HUES64 (cell line): ENCODE measurements at regions not wholly inside any gene's neighbourhood (a gene's known extent, or its start where the extent isn't known, plus 50 kb on each side); places are given as distances from the start of the nearest gene placed in this dataset.
"Not testable (repeated sequence)": the region's sequence is repeated elsewhere in the genome, so short reads cannot be mapped to it uniquely, and the experiment has no call there.

Source experiments
- H3K27ac ChIP-seq: 2 replicates; pipeline ENCODE4 v1.7.0; 2013; ENCODE audit warnings: low read depth, low read length, inconsistent platforms
- H3K27me3 ChIP-seq: 2 replicates; pipeline ENCODE4 v1.6.1; 2013; ENCODE audit warnings: mild to moderate bottlenecking, low read length; ENCODE audit not compliant: insufficient read depth
- H3K36me3 ChIP-seq: 2 replicates; pipeline ENCODE4 v1.6.1; 2013; ENCODE audit warnings: mild to moderate bottlenecking, low read length; ENCODE audit not compliant: insufficient read depth
- H3K4me1 ChIP-seq: 2 replicates; pipeline ENCODE4 v1.6.1; 2013; ENCODE audit warnings: mild to moderate bottlenecking, low read length, moderate library complexity; ENCODE audit not compliant: insufficient read depth
- H3K4me3 ChIP-seq: 2 replicates; pipeline ENCODE4 v1.5.1; 2013; ENCODE audit warnings: mild to moderate bottlenecking, low read length, moderate library complexity
- H3K9ac ChIP-seq: 2 replicates; pipeline ENCODE4 v1.6.1; 2013; ENCODE audit warnings: mild to moderate bottlenecking, low read depth, low read length
- H3K9me3 ChIP-seq: 2 replicates; pipeline ENCODE4 v1.6.1; 2013; ENCODE audit warnings: low read depth, low read length; ENCODE audit not compliant: insufficient read depth
- WGBS: fragments of 150-250, 120-280 bp; methylation state at CpG from one replicate; pipeline ENCODE4 v1.1.7; 2013; ENCODE audit warnings: missing lambda C conversion rate; 5-methylcytosine and 5-hydroxymethylcytosine counted together

GRCh38 chr22:27246558-27246957 is 555.0 kb downstream of the MN1 start:
- no peaks in the 10 kb centered on the region for H3K36me3 ChIP-seq
- H3K4me1 ChIP-seq: no peaks in the 10 kb centered on the region
- H3K9ac ChIP-seq: no peak overlapping the region
- H3K4me3 ChIP-seq: no peak overlapping the region
- WGBS: 96% methylated on average over 3 of the region's 3 CpGs
- no peaks in the 10 kb centered on the region for H3K9me3 ChIP-seq
- no peak overlapping the region for H3K27ac ChIP-seq
- H3K27me3 ChIP-seq: no peaks in the 10 kb centered on the region

- no peaks in the 10 kb centered on the region for H3K36me3 ChIP-seq
- no peaks in the 10 kb centered on the region for H3K9me3 ChIP-seq
- no peak overlapping the region for H3K27ac ChIP-seq
- H3K27me3 ChIP-seq: no peaks in the 10 kb centered on the region
- H3K4me3 ChIP-seq: no peak overlapping the region
- H3K4me1 ChIP-seq: no peaks in the 10 kb centered on the region
- 81% methylated on average over 11 of the region's 11 CpGs for WGBS
- H3K9ac ChIP-seq: no peak overlapping the region
These were observed 553.7 kb downstream of the MN1 start for GRCh38 chr22:27247701-27248434.

GRCh38 chr22:27250418-27250817 is 551.1 kb downstream of the MN1 start:
- Histone ChIP-seq H3K27me3 (no peaks in the 10 kb centered on the region), H3K4me3 (no peak overlapping the region), H3K36me3 (no peaks in the 10 kb centered on the region), H3K9ac (no peak overlapping the region), H3K9me3 (no peaks in the 10 kb centered on the region; the same call in 1 of the 2 replicates), H3K27ac (no peak overlapping the region), H3K4me1 (no peaks in the 10 kb centered on the region)
- WGBS: 94% methylated on average over 5 of the region's 5 CpGs

GRCh38 chr22:27250886-27251285 is 550.7 kb downstream of the MN1 start:
- Histone ChIP-seq H3K36me3 (no peaks in the 10 kb centered on the region), H3K4me1 (no peaks in the 10 kb centered on the region), H3K9me3 (peaks cover 4% of the 10 kb centered on the region; the same call in 1 of the 2 replicates), H3K27ac (no peak overlapping the region), H3K4me3 (no peak overlapping the region), H3K27me3 (no peaks in the 10 kb centered on the region), H3K9ac (no peak overlapping the region)
- 88% methylated on average over 5 of the region's 5 CpGs for WGBS

GRCh38 chr22:27251563-27251962 is 550.0 kb downstream of the MN1 start:
- H3K9ac ChIP-seq: no peak overlapping the region
- no peak overlapping the region for H3K4me3 ChIP-seq
- H3K27me3 ChIP-seq: no peaks in the 10 kb centered on the region
- 90% methylated on average over 2 of the region's 2 CpGs for WGBS
- H3K27ac ChIP-seq: no peak overlapping the region
- H3K4me1 ChIP-seq: no peaks in the 10 kb centered on the region
- no peaks in the 10 kb centered on the region for H3K36me3 ChIP-seq
- H3K9me3 ChIP-seq: peaks cover 4% of the 10 kb centered on the region; the same call in 1 of the 2 replicates

GRCh38 chr22:27252282-27253049 is 549.1 kb downstream of the MN1 start:
- H3K9ac ChIP-seq: no peak overlapping the region
- no peak overlapping the region for H3K27ac ChIP-seq
- no peaks in the 10 kb centered on the region for H3K36me3 ChIP-seq
- no peaks in the 10 kb centered on the region for H3K27me3 ChIP-seq
- H3K4me1 ChIP-seq: no peaks in the 10 kb centered on the region
- no peak overlapping the region for H3K4me3 ChIP-seq
- peaks cover 4% of the 10 kb centered on the region; the same call in 1 of the 2 replicates for H3K9me3 ChIP-seq
- WGBS: 94% methylated on average over 8 of the region's 9 CpGs

- Histone ChIP-seq H3K4me3 (no peak overlapping the region), H3K27ac (no peak overlapping the region), H3K9ac (no peak overlapping the region), H3K4me1 (no peaks in the 10 kb centered on the region), H3K9me3 (peaks cover 4% of the 10 kb centered on the region; the same call in 1 of the 2 replicates), H3K36me3 (no peaks in the 10 kb centered on the region), H3K27me3 (no peaks in the 10 kb centered on the region)
- WGBS: 92% methylated on average over 9 of the region's 9 CpGs
These were observed 548.3 kb downstream of the MN1 start for GRCh38 chr22:27253108-27253902.

- H3K4me3 ChIP-seq, H3K36me3 ChIP-seq, H3K9me3 ChIP-seq, H3K27me3 ChIP-seq, H3K4me1 ChIP-seq, H3K9ac ChIP-seq, H3K27ac ChIP-seq: not testable (repeated sequence)
- 93% methylated on average over 5 of the region's 5 CpGs for WGBS
These were observed 547.5 kb downstream of the MN1 start for GRCh38 chr22:27254063-27254462.

- H3K4me1 ChIP-seq: peaks cover 12% of the 10 kb centered on the region
- no peaks in the 10 kb centered on the region for H3K36me3 ChIP-seq
- 84% methylated on average over 3 of the region's 3 CpGs for WGBS
- H3K27ac ChIP-seq: no peak overlapping the region
- H3K9me3 ChIP-seq: peaks cover 4% of the 10 kb centered on the region; the same call in 1 of the 2 replicates
- no peak overlapping the region for H3K4me3 ChIP-seq
- H3K9ac ChIP-seq: no peak overlapping the region
- H3K27me3 ChIP-seq: no peaks in the 10 kb centered on the region
These were observed 546.0 kb downstream of the MN1 start for GRCh38 chr22:27255580-27255979.

- peaks cover 4% of the 10 kb centered on the region; the same call in 1 of the 2 replicates for H3K9me3 ChIP-seq
- H3K4me3 ChIP-seq: no peak overlapping the region
- H3K9ac ChIP-seq: no peak overlapping the region
- H3K27ac ChIP-seq: no peak overlapping the region
- peaks cover 12% of the 10 kb centered on the region for H3K4me1 ChIP-seq
- H3K27me3 ChIP-seq: no peaks in the 10 kb centered on the region
- no peaks in the 10 kb centered on the region for H3K36me3 ChIP-seq
- 88% methylated on average over 5 of the region's 5 CpGs for WGBS
These were observed 543.6 kb downstream of the MN1 start for GRCh38 chr22:27257987-27258386.
